Trophoblast cell (in vitro differentiated cells and primary cell): ENCODE measurements at regions not wholly inside any gene's neighbourhood (a gene's known extent, or its start where the extent isn't known, plus 50 kb on each side); places are given as distances from the start of the nearest gene placed in this dataset.
"Not testable (repeated sequence)": the region's sequence is repeated elsewhere in the genome, so short reads cannot be mapped to it uniquely, and the experiment has no call there.

Source experiments
- DNase-seq, 2 donors: peaks; one replicate each; pipeline ENCODE4 v3.0.0-alpha.2; 2016
- H2AFZ ChIP-seq: 2 replicates; pipeline ENCODE4 v1.6.1; 2013; ENCODE audit warnings: low read length, moderate library complexity, mild to moderate bottlenecking; ENCODE audit not compliant: insufficient read depth, poor library complexity
- H2AK5ac ChIP-seq: 2 replicates; pipeline ENCODE4 v1.6.1; 2013; ENCODE audit warnings: mild to moderate bottlenecking, low read length
- H2BK120ac ChIP-seq: 2 replicates; pipeline ENCODE4 v1.6.1; 2013; ENCODE audit warnings: low read length, mild to moderate bottlenecking, moderate library complexity; ENCODE audit not compliant: insufficient read depth, poor library complexity
- H2BK12ac ChIP-seq: 2 replicates; pipeline ENCODE4 v1.6.1; 2013; ENCODE audit warnings: mild to moderate bottlenecking, low read length, moderate library complexity
- H2BK5ac ChIP-seq: 2 replicates; pipeline ENCODE4 v1.6.1; 2013; ENCODE audit warnings: low read length, low read depth, moderate library complexity, mild to moderate bottlenecking; ENCODE audit not compliant: poor library complexity
- H3K14ac ChIP-seq: 2 replicates; pipeline ENCODE4 v1.6.1; 2013; ENCODE audit warnings: mild to moderate bottlenecking, low read length
- H3K18ac ChIP-seq: 2 replicates; pipeline ENCODE4 v1.6.1; 2013; ENCODE audit warnings: mild to moderate bottlenecking, low read length
- H3K23ac ChIP-seq: 2 replicates; pipeline ENCODE4 v1.6.1; 2013; ENCODE audit warnings: low read length
- H3K27ac ChIP-seq: 2 replicates; pipeline ENCODE4 v1.5.1; 2013; ENCODE audit warnings: low read depth, mild to moderate bottlenecking, inconsistent platforms, low read length, moderate library complexity
- H3K27me3 ChIP-seq: 2 replicates; pipeline ENCODE4 v1.6.1; 2013; ENCODE audit warnings: inconsistent platforms, mild to moderate bottlenecking, low read length, moderate library complexity; ENCODE audit not compliant: insufficient read depth
- H3K36me3 ChIP-seq, 2 experiments: 1 replicate in 1 of 2; 2 replicates in 1 of 2; pipeline ENCODE4 v1.6.1; 2013; ENCODE audit warnings: low read length in 2 of 2, mild to moderate bottlenecking in 2 of 2, moderate library complexity in 1 of 2; ENCODE audit not compliant: insufficient read depth in 2 of 2, control insufficient read depth in 1 of 2
- H3K4ac ChIP-seq: 2 replicates; pipeline ENCODE4 v1.6.1; 2013; ENCODE audit warnings: low read depth, mild to moderate bottlenecking, low read length, moderate library complexity
- H3K4me1 ChIP-seq, 2 experiments: 1 replicate in 1 of 2; 2 replicates in 1 of 2; pipeline ENCODE4 v1.6.1; 2013; ENCODE audit warnings: low read length in 2 of 2, mild to moderate bottlenecking in 2 of 2, moderate library complexity in 1 of 2; ENCODE audit not compliant: insufficient read depth in 2 of 2, control insufficient read depth in 1 of 2
- H3K4me2 ChIP-seq: 2 replicates; pipeline ENCODE4 v1.6.1; 2013; ENCODE audit warnings: inconsistent platforms, mild to moderate bottlenecking, low read length, moderate library complexity
- H3K4me3 ChIP-seq: 2 replicates; pipeline ENCODE4 v1.5.1; 2013; ENCODE audit warnings: mild to moderate bottlenecking, low read depth, low read length, inconsistent platforms
- H3K79me1 ChIP-seq: one replicate; pipeline ENCODE4 v1.6.1; 2013; ENCODE audit warnings: low read length
- H3K79me2 ChIP-seq: 2 replicates; pipeline ENCODE4 v1.6.1; 2013; ENCODE audit warnings: low read length, mild to moderate bottlenecking; ENCODE audit not compliant: control insufficient read depth, insufficient read depth, poor library complexity
- H3K9ac ChIP-seq: 2 replicates; pipeline ENCODE4 v1.6.1; 2013; ENCODE audit warnings: mild to moderate bottlenecking, low read length
- H3K9me3 ChIP-seq: 2 replicates; pipeline ENCODE4 v1.6.1; 2013; ENCODE audit warnings: low read depth, mild to moderate bottlenecking, control low read depth, inconsistent platforms, low read length; ENCODE audit not compliant: insufficient read depth
- H4K12ac ChIP-seq: 2 replicates; pipeline ENCODE4 v1.6.1; 2013; ENCODE audit warnings: low read depth, mild to moderate bottlenecking, low read length, moderate library complexity
- H4K8ac ChIP-seq: 2 replicates; pipeline ENCODE4 v1.6.1; 2013; ENCODE audit warnings: low read depth, mild to moderate bottlenecking, low read length, moderate library complexity
- H4K91ac ChIP-seq: one replicate; pipeline ENCODE4 v1.6.1; 2013; ENCODE audit warnings: low read depth, mild to moderate bottlenecking, low read length, moderate library complexity
- WGBS: extraction: QIAGEN DNeasy Blood & Tissue Kit; methylation state at CpG from one replicate; pipeline ENCODE4 v1.1.7; 2013; ENCODE audit warnings: missing lambda C conversion rate; ENCODE audit not compliant: insufficient read length, insufficient coverage; ENCODE audit errors: extremely low coverage; 5-methylcytosine and 5-hydroxymethylcytosine counted together

DNA sequence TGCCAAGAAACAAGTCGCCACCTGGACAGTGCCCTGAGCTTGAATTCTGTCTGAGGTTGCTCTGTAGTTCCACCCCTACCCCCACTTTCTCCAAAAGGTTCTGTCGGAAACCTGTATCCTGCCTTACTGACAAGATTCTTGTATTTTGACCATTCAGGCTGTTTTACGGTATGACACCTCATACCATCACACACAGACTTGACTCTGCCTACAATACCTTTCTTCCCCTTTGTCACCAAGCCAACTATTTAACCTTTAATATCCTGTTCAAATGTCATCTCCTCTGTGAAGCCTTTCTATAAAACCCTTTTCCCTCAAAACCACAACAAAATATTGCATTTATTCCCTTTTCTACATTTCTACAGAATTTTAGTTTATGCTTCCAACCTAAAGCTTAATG lies 161.9 kb downstream of the VSIG4 start:
- Histone ChIP-seq H4K91ac (no peak overlapping the region), H2AK5ac (no peak overlapping the region), H3K9ac (no peak overlapping the region), H2BK5ac (no peak overlapping the region), H3K36me3 (no peaks in the 10 kb centered on the region), H3K4ac (no peak overlapping the region), H3K4me3 (no peak overlapping the region), H3K18ac (no peak overlapping the region), H3K14ac (no peak overlapping the region), H3K9me3 (no peaks in the 10 kb centered on the region), H3K23ac (no peak overlapping the region), H3K79me2 (no peaks in the 10 kb centered on the region), H3K27ac (no peak overlapping the region), H3K27me3 (no peaks in the 10 kb centered on the region), H4K8ac (no peak overlapping the region), H2BK12ac (no peak overlapping the region), H3K4me2 (no peak overlapping the region), H2BK120ac (no peak overlapping the region), H2AFZ (no peak overlapping the region), H4K12ac (no peak overlapping the region), H3K4me1 (peaks cover 9 to 11% of the 10 kb centered on the region in 2 experiments), H3K79me1 (peaks cover 6% of the 10 kb centered on the region)
- DNase-seq, result no peak
- WGBS, result no CpG with 5 or more reads among the region's 3 CpGs

DNA sequence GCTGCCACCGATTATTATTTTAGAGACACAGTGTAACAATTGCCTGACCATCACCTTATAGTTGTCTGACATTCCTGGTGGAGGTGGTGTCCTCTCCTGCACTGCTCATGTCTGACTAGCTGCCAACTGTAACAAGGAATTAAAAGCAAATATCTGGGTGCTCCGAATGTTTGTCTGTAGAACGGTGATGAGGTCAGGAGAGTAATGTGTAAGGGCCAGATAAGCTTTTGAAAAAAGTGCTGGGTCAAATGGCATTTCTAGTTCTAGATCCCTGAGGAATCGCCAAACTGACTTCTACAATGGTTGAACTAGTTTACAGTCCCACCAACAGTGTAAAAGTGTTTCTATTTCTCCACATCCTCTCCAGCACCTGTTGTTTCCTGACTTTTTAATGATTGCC lies 164.3 kb downstream of the VSIG4 start:
- no CpG with 5 or more reads among the region's 4 CpGs for WGBS

DNA sequence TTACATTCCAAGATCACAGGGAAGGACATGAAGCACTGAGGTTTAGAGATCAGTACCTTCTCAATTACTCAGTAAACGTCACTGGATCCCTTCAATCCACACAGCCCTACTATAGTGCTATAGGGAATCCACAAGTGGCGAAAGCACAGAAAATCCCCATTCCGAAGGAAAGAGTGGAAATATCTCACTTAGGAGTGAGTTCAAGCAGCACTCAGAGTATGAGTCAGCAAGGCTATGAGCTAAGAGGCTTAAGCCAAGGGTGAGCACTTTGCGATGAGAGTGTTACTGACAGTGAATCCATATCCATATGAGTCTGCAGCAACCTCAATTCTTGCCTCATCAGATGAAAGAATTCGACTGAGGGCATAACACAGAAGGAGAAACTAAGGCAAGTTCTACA lies 165.1 kb downstream of the VSIG4 start:
- no peak for DNase-seq
- H3K9me3 ChIP-seq, result no peaks in the 10 kb centered on the region
- H3K9ac ChIP-seq, result no peak overlapping the region
- H3K23ac ChIP-seq, result no peak overlapping the region
- no peak overlapping the region for H2BK12ac ChIP-seq
- H3K4me2 ChIP-seq, result no peak overlapping the region
- H2AFZ ChIP-seq, result no peak overlapping the region
- H3K36me3 ChIP-seq, result no peaks in the 10 kb centered on the region
- H3K79me2 ChIP-seq, result no peaks in the 10 kb centered on the region
- no peaks in the 10 kb centered on the region for H3K27me3 ChIP-seq
- WGBS, result no CpG with 5 or more reads among the region's 5 CpGs
- no peak overlapping the region for H4K12ac ChIP-seq
- H2BK5ac ChIP-seq, result no peak overlapping the region
- peak overlapping the region; percentile 11 for H4K91ac ChIP-seq
- H3K4me3 ChIP-seq, result no peak overlapping the region
- H3K4ac ChIP-seq, result no peak overlapping the region
- H2AK5ac ChIP-seq, result no peak overlapping the region
- no peak overlapping the region for H2BK120ac ChIP-seq
- H3K27ac ChIP-seq, result peak overlapping the region; percentile 26
- no peak overlapping the region for H3K18ac ChIP-seq
- peaks cover 6% of the 10 kb centered on the region for H3K79me1 ChIP-seq
- H3K14ac ChIP-seq, result no peak overlapping the region
- H3K4me1 ChIP-seq, result peaks cover 9 to 12% of the 10 kb centered on the region in 2 experiments
- H4K8ac ChIP-seq, result no peak overlapping the region

More for the DNA sequence above, 164.3 kb downstream of the VSIG4 start:
- H3K9me3 ChIP-seq, H2BK5ac ChIP-seq, H3K79me2 ChIP-seq, H4K12ac ChIP-seq, H3K79me1 ChIP-seq, H3K18ac ChIP-seq, H4K91ac ChIP-seq, H2AK5ac ChIP-seq, H3K27ac ChIP-seq, H3K4me3 ChIP-seq, H2BK12ac ChIP-seq, H3K4me2 ChIP-seq, H4K8ac ChIP-seq, H3K4ac ChIP-seq, H3K14ac ChIP-seq, H3K23ac ChIP-seq, H3K27me3 ChIP-seq, H3K36me3 ChIP-seq, H2BK120ac ChIP-seq, DNase-seq, H2AFZ ChIP-seq, H3K9ac ChIP-seq: not testable (repeated sequence)
- peaks cover 9 to 12% of the 10 kb centered on the region in 2 experiments for H3K4me1 ChIP-seq

DNA sequence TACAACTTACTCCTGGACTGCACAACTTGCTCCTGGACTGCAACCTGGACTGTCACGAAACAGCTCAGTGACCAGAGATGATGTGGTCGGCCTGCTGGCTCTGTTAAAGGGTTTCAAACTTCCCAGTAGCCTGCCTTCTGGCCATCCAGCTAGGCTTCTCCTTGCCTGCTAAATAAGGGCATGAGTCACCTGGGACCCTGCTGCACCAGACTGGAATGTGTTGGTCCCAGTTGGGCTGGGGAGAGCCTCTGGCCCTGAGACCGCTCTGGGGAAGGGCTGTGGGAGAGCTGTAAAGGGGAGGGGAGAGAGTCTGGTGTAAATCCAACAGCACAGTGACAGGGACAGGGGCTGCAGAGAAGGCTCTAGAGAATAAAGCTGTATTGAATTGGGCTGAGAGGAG lies 165.8 kb downstream of the VSIG4 start:
- Histone ChIP-seq H3K79me1 (peaks cover 6% of the 10 kb centered on the region), H3K27me3 (no peaks in the 10 kb centered on the region), H3K36me3 (no peaks in the 10 kb centered on the region), H4K8ac (no peak overlapping the region), H3K4me1 (peaks cover 9 to 12% of the 10 kb centered on the region in 2 experiments), H3K4ac (no peak overlapping the region), H3K4me3 (no peak overlapping the region), H2BK120ac (peak overlapping the region; percentile 43), H2BK12ac (no peak overlapping the region), H3K4me2 (no peak overlapping the region), H3K23ac (no peak overlapping the region), H3K9ac (no peak overlapping the region), H3K14ac (peak overlapping the region; percentile 17), H3K79me2 (no peaks in the 10 kb centered on the region), H3K9me3 (no peaks in the 10 kb centered on the region), H3K18ac (no peak overlapping the region), H4K91ac (peak overlapping the region; percentile 11), H2AFZ (no peak overlapping the region), H3K27ac (peak overlapping the region; percentile 26), H2BK5ac (no peak overlapping the region), H4K12ac (no peak overlapping the region), H2AK5ac (no peak overlapping the region)
- WGBS, result no CpG with 5 or more reads among the region's 3 CpGs
- DNase-seq, result no peak
